SK-N-SH treated with all-trans-retinoic acid at 6 μM for 48 hours (cell line): ENCODE measurements at regions not wholly inside any gene's neighbourhood (a gene's known extent, or its start where the extent isn't known, plus 50 kb on each side); places are given as distances from the start of the nearest gene placed in this dataset.

Source experiments
- ARNTL ChIP-seq: fragments of 450-650 bp; formaldehyde crosslinking; IDR thresholded peaks from 2 replicates; pipeline ENCODE4 v1.5.0; 2020; ENCODE audit warnings: low read depth, mild to moderate bottlenecking, moderate library complexity, borderline replicate concordance
- GLIS3 ChIP-seq: fragments of 250-450 bp; sonication (Bioruptor Pico); IDR thresholded peaks from 2 replicates; pipeline ENCODE4 v1.5.0; 2020; ENCODE audit warnings: mild to moderate bottlenecking, moderate library complexity
- PPARA ChIP-seq: fragments of 250-450 bp; sonication (Bioruptor Pico); IDR thresholded peaks from 2 replicates; pipeline ENCODE4 v1.5.0; 2020; ENCODE audit warnings: mild to moderate bottlenecking, borderline replicate concordance
- TCF4 ChIP-seq: fragments of 250-450 bp; sonication (Bioruptor Pico); IDR thresholded peaks from 2 replicates; pipeline ENCODE4 v1.8.0; 2021; ENCODE audit warnings: mild to moderate bottlenecking, moderate library complexity, borderline replicate concordance
- TSHZ2 ChIP-seq: fragments of 250-450 bp; sonication (Bioruptor Pico); IDR thresholded peaks from 2 replicates; pipeline ENCODE4 v1.5.0; 2020; ENCODE audit warnings: mild to moderate bottlenecking, moderate library complexity
- ZFP3 ChIP-seq: fragments of 250-450 bp; sonication (Bioruptor Pico); IDR thresholded peaks from 2 replicates; pipeline ENCODE4 v1.5.0; 2020; ENCODE audit warnings: mild to moderate bottlenecking, moderate library complexity
- ZNF70 ChIP-seq: fragments of 450-650 bp; formaldehyde crosslinking; IDR thresholded peaks from 2 replicates; pipeline ENCODE4 v1.5.0; 2020; ENCODE audit warnings: mild to moderate bottlenecking, moderate library complexity
- TF ChIP-seq, protein P1 (sequence below): fragments of 250-450 bp; sonication (Bioruptor Pico); IDR thresholded peaks from 2 replicates; pipeline ENCODE4 v1.8.0; 2020; ENCODE audit warnings: mild to moderate bottlenecking, moderate library complexity, borderline replicate concordance
- TF ChIP-seq, protein P2 (sequence below): fragments of 250-450 bp; sonication (Bioruptor Pico); IDR thresholded peaks from 2 replicates; pipeline ENCODE4 v1.5.1; 2020; ENCODE audit warnings: low read depth, mild to moderate bottlenecking, moderate library complexity

DNA sequence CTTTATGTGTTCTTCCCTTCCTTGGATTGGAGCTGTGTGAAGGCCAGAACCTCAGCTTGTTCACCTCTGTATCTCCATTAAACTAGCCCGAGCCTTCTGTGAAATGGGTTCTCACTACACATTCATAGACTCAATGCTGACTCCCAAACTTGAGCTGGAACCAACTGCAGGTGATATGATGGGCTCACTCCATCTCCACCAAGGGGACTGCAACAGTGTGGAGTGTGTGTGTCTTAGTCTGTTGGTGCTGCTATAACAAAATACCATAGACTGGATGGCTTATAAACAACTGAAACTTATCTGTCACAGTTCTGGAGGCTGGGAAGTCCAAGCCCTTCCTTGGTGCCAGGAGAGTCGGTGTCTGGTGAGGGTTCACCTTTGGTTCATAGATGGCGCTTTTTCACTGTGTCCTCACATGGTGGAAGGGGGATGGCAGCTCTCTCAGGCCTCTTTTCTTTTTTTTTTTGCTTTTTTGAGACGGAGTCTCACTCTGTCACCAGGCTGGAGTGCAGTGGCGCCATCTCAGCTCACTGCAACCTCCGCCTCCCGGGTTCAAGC is 94.2 kb upstream of the MAP4K3 start:
- no peak for TF ChIP-seq ZNF70 (CRISPR knock-in tag)
- TF ChIP-seq ARNTL (CRISPR knock-in tag): no peak
- TF ChIP-seq ZFP3 (CRISPR knock-in tag): no peak
- TF ChIP-seq, protein P1, sequence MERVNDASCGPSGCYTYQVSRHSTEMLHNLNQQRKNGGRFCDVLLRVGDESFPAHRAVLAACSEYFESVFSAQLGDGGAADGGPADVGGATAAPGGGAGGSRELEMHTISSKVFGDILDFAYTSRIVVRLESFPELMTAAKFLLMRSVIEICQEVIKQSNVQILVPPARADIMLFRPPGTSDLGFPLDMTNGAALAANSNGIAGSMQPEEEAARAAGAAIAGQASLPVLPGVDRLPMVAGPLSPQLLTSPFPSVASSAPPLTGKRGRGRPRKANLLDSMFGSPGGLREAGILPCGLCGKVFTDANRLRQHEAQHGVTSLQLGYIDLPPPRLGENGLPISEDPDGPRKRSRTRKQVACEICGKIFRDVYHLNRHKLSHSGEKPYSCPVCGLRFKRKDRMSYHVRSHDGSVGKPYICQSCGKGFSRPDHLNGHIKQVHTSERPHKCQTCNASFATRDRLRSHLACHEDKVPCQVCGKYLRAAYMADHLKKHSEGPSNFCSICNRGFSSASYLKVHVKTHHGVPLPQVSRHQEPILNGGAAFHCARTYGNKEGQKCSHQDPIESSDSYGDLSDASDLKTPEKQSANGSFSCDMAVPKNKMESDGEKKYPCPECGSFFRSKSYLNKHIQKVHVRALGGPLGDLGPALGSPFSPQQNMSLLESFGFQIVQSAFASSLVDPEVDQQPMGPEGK (CRISPR knock-in tag): no peak
- TF ChIP-seq, protein P2, sequence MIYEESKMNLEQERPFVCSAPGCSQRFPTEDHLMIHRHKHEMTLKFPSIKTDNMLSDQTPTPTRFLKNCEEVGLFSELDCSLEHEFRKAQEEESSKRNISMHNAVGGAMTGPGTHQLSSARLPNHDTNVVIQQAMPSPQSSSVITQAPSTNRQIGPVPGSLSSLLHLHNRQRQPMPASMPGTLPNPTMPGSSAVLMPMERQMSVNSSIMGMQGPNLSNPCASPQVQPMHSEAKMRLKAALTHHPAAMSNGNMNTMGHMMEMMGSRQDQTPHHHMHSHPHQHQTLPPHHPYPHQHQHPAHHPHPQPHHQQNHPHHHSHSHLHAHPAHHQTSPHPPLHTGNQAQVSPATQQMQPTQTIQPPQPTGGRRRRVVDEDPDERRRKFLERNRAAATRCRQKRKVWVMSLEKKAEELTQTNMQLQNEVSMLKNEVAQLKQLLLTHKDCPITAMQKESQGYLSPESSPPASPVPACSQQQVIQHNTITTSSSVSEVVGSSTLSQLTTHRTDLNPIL (CRISPR knock-in tag): no peak
- TF ChIP-seq TCF4 (CRISPR knock-in tag): no peak
- TF ChIP-seq GLIS3 (CRISPR knock-in tag): no peak
- TF ChIP-seq TSHZ2 (CRISPR knock-in tag): no peak
- no peak for TF ChIP-seq PPARA
